ENCODE measurements at regions not wholly inside any gene's neighbourhood (a gene's known extent, or its start where the extent isn't known, plus 50 kb on each side); places are given as distances from the start of the nearest gene placed in this dataset.

DNA sequence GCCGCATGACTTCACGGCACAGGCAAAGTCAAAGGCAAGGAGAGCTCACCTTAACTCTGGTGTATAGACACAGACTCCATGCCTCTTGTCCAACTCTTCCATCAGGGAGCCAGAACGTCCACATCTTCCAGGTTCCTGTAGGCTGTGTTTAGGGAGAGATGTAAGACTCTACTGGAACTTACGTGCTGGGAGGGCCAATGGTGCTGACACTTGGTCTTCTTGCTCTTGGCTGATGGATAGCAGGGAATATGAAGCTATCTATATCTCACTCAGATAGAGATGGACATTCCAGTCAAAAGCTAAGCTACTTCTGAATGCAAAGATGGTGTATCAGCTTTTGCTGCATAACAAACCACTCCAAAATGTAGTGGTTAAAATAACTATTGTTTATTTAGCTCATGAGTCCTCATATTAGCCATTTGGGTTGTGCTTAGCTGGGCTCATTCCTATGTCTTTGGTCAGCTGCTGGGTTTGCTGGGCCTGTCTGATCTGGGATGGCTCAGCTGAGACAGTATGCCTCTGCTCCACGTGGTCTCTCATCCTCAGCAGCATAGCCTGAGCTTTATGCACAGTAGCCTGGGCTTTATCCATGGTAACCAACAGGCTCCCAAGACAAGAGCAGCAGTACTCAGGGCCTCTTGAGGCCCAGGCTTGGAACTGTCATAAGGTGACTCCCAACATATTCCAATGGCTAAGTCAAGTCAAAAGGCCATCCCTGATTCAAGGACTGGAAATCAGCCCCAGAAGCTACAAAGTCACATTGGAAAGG lies 111.6 kb downstream of the SNX5 start:
- H3K36me3 Mint-ChIP-seq (ENCODE audit: low read depth): no peaks in the 10 kb centered on the region
- DNase-seq: no peak
- H3K27ac Mint-ChIP-seq: no peak overlapping the region
- no peaks in the 10 kb centered on the region for H3K9me3 Mint-ChIP-seq
- peaks cover 9% of the 10 kb centered on the region for H3K27me3 Mint-ChIP-seq
- H3K4me1 Mint-ChIP-seq (ENCODE audit: low read depth): peaks cover 16% of the 10 kb centered on the region
- no peak overlapping the region for H3K4me3 Mint-ChIP-seq

DNA sequence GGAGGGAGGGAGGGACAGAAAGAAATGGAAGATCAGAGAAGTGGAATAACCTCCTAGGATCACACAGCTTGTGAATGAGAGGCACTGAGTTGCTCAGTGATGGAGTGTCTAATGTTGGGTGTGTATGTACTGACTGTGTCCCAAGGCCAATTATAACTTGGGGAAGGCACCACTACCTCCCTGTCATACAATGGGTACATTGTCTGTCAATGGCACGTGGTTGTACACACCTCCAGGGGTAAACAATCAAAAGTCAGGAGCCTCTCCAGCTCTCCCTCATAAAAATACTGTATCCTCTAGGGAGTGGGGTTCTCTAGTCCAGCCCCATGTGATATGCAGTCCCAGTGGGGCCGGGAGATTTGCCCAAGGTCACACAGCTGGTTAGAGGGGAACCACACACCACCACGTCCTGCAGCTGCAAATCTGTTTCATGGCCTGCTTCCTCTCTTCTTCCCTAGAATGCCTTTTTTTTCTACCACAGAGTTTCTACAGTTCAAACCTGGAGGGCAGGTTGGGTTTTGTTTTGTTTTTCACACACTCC lies 112.5 kb downstream of the SNX5 start:
- Mint-ChIP-seq H3K36me3 (ENCODE audit: low read depth) (no peaks in the 10 kb centered on the region), H3K9me3 (no peaks in the 10 kb centered on the region), H3K4me1 (ENCODE audit: low read depth) (peaks cover 16% of the 10 kb centered on the region), H3K4me3 (no peak overlapping the region), H3K27ac (no peak overlapping the region), H3K27me3 (peaks cover 7% of the 10 kb centered on the region)
- DNase-seq: no peak

DNA sequence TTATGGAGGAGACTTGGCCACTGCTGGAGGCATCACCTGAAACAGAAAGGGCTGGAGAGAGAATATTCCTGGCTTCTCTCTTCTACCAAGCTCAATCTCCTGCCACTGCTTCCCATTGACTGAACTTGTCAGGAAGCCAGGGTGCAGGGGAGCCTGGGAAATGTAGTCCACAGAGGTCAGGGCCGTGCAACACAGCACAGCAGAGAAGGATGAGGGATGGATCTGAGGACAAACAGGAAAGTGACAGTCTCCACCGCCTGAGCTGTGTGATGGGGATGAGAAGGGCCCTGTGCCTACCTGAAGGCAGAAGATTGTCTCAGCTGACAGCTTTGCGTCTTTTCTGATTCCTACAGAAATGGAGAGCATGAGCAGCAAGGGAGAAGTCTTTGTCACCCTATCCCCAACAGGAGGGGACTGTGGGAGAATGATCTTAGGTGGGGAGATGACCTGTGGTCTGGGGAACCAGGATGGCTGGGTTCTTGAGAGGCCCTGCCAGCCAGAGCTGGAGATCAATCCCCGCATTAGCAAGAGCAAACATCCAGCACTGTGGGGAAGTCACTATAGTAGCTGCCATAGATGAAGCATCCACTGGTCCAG lies 114.2 kb downstream of the SNX5 start:
- no peak overlapping the region for H3K27ac Mint-ChIP-seq
- no peaks in the 10 kb centered on the region for H3K27me3 Mint-ChIP-seq
- H3K4me1 Mint-ChIP-seq (ENCODE audit: low read depth): peaks cover 10% of the 10 kb centered on the region
- DNase-seq: no peak
- H3K4me3 Mint-ChIP-seq: no peak overlapping the region
- no peaks in the 10 kb centered on the region for H3K9me3 Mint-ChIP-seq
- H3K36me3 Mint-ChIP-seq (ENCODE audit: low read depth): no peaks in the 10 kb centered on the region

- no peak for DNase-seq
- H3K4me1 Mint-ChIP-seq (ENCODE audit: low read depth): peaks cover 12% of the 10 kb centered on the region
- no peak overlapping the region for H3K27ac Mint-ChIP-seq
- no peaks in the 10 kb centered on the region for H3K36me3 Mint-ChIP-seq (ENCODE audit: low read depth)
- no peaks in the 10 kb centered on the region for H3K9me3 Mint-ChIP-seq
- H3K4me3 Mint-ChIP-seq: no peak overlapping the region
- no peaks in the 10 kb centered on the region for H3K27me3 Mint-ChIP-seq
These were observed 116.3 kb downstream of the SNX5 start for GRCh38 chr20:17852323-17852722.

DNA sequence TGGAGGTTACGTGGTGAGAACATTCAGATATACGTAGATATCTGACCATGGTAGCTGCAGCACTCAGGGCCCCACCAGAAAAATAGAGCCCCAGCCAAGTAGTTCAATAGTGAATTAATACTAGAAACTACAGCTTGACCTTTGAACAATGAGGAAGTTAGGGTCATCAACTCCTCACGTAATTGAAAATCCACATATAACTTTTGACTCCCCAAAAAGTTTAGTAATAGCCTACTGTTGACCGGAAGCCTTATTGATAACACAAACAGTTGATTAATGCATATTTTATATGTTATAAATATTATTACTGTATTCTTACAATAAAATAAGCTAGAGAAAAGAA lies 117.9 kb downstream of the SNX5 start:
- Mint-ChIP-seq H3K4me3 (no peak overlapping the region), H3K27me3 (no peaks in the 10 kb centered on the region), H3K4me1 (ENCODE audit: low read depth) (peaks cover 16% of the 10 kb centered on the region), H3K9me3 (no peaks in the 10 kb centered on the region), H3K36me3 (ENCODE audit: low read depth) (no peaks in the 10 kb centered on the region), H3K27ac (no peak overlapping the region)
- no peak for DNase-seq

DNA sequence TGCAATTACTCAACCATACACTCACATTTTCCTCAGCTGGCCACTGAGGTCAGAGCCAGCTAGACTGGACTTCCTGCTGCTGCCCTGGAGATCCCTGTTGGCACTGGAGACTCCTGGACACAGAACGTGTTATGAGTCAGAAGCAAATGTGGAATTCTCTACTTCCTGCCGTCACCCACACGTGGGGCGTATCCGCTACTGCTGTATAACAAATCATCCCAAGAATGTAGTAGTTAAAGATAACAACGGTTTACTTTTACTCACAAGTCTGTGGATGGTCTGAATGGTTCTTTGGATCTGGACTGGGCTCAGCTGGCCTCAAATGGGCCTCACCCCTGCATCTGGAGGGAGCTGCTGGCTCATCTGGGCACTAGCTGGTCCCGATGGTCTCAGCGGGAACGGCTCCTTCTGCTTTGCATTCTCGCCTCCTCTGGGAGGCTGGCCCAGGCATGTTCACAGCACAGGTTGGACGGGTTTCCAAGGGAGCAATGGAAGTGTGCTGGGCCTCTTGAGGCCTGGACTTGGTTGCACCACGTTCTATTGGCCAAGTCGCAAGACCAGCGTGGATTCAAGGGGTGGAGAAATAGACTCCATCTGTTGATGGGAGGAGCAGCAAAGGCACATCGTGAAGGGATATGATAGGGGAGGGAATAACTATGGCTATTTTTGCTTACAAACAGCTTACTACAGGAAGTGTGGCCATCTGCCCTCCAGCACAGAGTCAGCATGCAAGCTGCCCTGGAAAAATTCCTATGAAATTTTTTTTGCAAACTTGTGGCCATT lies 118.5 kb downstream of the SNX5 start:
- Mint-ChIP-seq H3K9me3 (no peaks in the 10 kb centered on the region), H3K4me1 (ENCODE audit: low read depth) (peaks cover 16% of the 10 kb centered on the region), H3K36me3 (ENCODE audit: low read depth) (no peaks in the 10 kb centered on the region), H3K4me3 (no peak overlapping the region), H3K27me3 (no peaks in the 10 kb centered on the region), H3K27ac (no peak overlapping the region)
- DNase-seq: no peak

GRCh38 chr20:17849138-17849900 lies 119.3 kb downstream of the SNX5 start:
- no peaks in the 10 kb centered on the region for H3K9me3 Mint-ChIP-seq
- H3K27me3 Mint-ChIP-seq: no peaks in the 10 kb centered on the region
- no peak overlapping the region for H3K27ac Mint-ChIP-seq
- DNase-seq: no peak
- no peaks in the 10 kb centered on the region for H3K36me3 Mint-ChIP-seq (ENCODE audit: low read depth)
- peaks cover 16% of the 10 kb centered on the region for H3K4me1 Mint-ChIP-seq (ENCODE audit: low read depth)
- H3K4me3 Mint-ChIP-seq: no peak overlapping the region

DNA sequence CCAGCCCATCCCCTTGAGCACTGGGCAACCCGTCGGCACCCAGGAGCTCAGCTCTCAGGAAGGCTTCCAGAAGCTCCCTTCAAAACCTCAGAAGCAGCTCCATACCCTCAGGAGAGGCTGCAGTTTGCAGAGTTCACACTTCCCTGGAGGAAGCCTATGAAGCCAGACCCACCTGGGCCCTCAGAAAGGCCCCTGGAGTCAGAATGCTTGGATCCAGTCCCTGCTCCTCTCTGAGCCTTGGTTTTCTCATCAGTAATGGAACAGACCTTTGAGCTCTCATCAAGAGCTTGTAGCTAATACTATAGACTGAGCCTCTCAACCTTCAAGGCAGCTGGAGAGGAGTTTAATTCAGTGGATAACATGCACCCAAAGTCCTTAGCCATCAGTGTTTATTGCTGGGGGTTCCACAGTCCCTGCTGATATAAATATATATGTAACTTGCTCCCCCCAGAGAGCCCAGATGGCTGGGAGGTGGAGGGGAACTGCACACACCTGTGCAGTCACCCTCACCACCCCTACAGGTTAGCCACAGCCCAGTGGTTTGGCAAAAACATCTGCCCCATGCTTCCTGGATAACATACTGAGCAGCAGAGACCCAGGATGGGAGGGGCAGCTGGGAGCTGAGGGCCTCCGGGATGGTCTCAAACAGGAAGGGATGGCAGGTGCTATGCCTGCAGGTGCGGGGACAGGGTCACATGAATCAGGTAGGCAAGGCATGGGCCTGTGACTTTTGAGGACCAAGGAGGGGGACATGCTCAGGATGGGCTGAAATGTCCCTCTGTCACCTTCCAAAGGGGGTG lies 120.1 kb downstream of the SNX5 start:
- no peaks in the 10 kb centered on the region for H3K9me3 Mint-ChIP-seq
- H3K36me3 Mint-ChIP-seq (ENCODE audit: low read depth): no peaks in the 10 kb centered on the region
- H3K27me3 Mint-ChIP-seq: no peaks in the 10 kb centered on the region
- no peak for DNase-seq
- H3K27ac Mint-ChIP-seq: no peak overlapping the region
- peaks cover 21% of the 10 kb centered on the region for H3K4me1 Mint-ChIP-seq (ENCODE audit: low read depth)
- no peak overlapping the region for H3K4me3 Mint-ChIP-seq

GRCh38 chr20:17845701-17846475 lies 122.7 kb downstream of the SNX5 start:
- H3K9me3 Mint-ChIP-seq: no peaks in the 10 kb centered on the region
- H3K27me3 Mint-ChIP-seq: no peaks in the 10 kb centered on the region
- H3K4me1 Mint-ChIP-seq (ENCODE audit: low read depth): peaks cover 23% of the 10 kb centered on the region
- H3K36me3 Mint-ChIP-seq (ENCODE audit: low read depth): no peaks in the 10 kb centered on the region
- no peak for DNase-seq
- no peak overlapping the region for H3K27ac Mint-ChIP-seq
- H3K4me3 Mint-ChIP-seq: no peak overlapping the region

GRCh38 chr20:17844549-17845298 lies 123.9 kb downstream of the SNX5 start:
- Mint-ChIP-seq H3K9me3 (no peaks in the 10 kb centered on the region), H3K4me3 (no peak overlapping the region), H3K27me3 (no peaks in the 10 kb centered on the region), H3K36me3 (ENCODE audit: low read depth) (no peaks in the 10 kb centered on the region), H3K27ac (no peak overlapping the region), H3K4me1 (ENCODE audit: low read depth) (peaks cover 23% of the 10 kb centered on the region)
- no peak for DNase-seq

DNA sequence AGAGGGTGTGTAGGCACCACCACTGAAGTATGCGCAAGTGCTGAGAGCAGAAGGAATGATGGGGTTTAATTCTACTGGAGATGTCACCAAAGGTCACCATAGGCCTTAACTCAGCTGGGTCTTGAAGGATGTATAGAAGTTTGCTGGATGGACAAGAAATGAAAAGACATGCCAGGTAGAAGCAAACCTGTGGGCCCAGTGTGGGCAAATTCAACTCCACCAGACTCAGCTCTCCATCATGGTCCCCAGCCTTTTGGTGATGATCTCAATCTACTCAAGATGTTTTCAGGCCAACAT lies 124.5 kb downstream of the SNX5 start:
- Mint-ChIP-seq H3K36me3 (ENCODE audit: low read depth) (no peaks in the 10 kb centered on the region), H3K27ac (no peak overlapping the region), H3K4me1 (ENCODE audit: low read depth) (peaks cover 23% of the 10 kb centered on the region), H3K4me3 (no peak overlapping the region), H3K27me3 (no peaks in the 10 kb centered on the region), H3K9me3 (no peaks in the 10 kb centered on the region)
- no peak for DNase-seq

GRCh38 chr20:17843246-17844132 lies 125.1 kb downstream of the SNX5 start:
- H3K4me3 Mint-ChIP-seq: no peak overlapping the region
- H3K27ac Mint-ChIP-seq: peak overlapping the region; percentile 23
- DNase-seq: no peak
- H3K9me3 Mint-ChIP-seq: no peaks in the 10 kb centered on the region
- no peaks in the 10 kb centered on the region for H3K36me3 Mint-ChIP-seq (ENCODE audit: low read depth)
- no peaks in the 10 kb centered on the region for H3K27me3 Mint-ChIP-seq
- peaks cover 19% of the 10 kb centered on the region for H3K4me1 Mint-ChIP-seq (ENCODE audit: low read depth)

All from activated T-cell treated with anti-CD3 and anti-CD28 coated beads, Interleukin-2, amount 50 U/mL, for 24 hours (primary cell).